ENCODE measurements at regions not wholly inside any gene's neighbourhood (a gene's known extent, or its start where the extent isn't known, plus 50 kb on each side); places are given as distances from the start of the nearest gene placed in this dataset.
A peak's percentile ranks its signal among the peaks of the same experiment; 100 is the strongest.
"Not testable (repeated sequence)": the region's sequence is repeated elsewhere in the genome, so short reads cannot be mapped to it uniquely, and the experiment has no call there.

DNA sequence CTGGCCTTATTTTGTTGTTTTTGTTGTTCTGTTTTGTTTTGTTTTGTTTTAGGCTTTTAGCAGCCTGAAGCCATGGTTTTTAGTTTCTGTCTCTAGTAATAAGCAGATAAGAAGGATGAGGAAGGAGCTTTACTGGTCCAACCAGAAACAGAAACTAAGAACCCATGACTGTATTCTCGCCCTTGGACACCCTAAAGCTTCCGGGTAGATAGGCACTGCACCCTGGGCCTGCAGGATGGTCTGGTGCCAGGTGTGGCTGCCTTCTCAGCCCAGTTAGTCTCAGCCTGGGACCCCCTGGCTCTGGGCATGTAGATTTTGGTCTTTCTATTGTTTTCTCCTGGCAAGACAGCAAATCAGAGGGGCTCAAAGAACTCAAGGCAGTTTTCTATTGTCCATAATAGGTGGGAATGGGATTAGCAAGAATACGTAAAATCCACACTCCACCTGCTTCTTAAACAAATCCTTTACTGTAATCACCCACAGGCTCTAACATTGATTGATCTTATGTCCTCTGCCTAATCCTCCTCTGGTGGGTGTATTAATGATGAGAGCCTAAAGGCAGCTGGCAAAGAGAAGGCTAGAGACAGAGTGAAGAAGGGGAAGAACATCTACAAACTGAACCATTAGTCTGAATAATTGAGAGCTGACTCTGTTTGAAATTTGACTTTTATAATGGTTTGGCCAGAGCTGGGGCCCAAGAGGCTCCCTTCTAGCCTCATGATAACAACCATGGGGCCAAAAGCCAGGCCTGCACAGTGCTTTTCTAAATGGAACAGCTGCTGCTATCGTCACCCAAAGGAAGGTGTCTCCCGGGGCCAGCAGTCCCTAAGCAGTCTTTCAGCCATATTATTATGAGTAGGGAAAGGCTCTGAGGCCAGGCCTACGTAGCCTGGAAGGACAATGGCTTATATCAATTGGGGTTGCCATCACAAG is 106.8 kb upstream of the ATP1A1 start:
- no peak for DNase-seq

DNA sequence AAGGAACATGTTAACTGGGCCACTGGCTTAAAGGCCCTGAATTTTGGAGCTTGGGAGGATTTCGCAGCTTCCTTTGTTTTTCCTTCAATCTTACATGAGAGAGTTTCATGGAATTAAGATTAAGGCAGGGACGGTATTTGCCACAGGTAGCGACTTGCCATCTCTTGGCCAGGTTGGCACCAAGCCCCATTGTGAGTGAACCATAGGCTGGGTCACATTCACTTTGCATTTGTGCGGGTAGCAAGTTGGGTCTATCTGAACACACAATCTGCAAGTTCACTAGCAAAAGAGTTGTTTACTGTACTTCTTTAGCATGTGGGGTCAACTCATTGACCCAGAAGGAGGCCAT is 106.2 kb upstream of the ATP1A1 start:
- no peak for DNase-seq

DNA sequence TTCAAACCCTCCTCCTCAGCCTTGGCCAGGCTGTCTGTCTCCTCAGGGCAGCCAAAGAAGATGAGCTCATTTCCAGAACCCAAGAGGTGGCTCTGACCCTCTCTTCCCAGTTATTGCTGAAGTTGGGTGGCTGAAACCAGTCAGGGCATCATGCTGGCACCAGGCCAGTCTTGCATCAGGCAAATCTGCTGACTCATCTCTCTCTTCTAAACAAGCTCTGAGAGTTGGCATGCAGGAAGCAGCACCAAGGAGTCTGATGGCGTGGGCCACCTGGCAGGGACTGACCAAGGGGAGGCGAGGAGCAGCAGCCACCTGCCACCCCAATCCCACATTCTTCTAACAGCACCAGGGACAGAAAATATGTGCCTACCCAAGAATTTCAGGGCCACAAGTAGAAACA is 104.8 kb upstream of the ATP1A1 start:
- DNase-seq = peak; percentile 85

DNA sequence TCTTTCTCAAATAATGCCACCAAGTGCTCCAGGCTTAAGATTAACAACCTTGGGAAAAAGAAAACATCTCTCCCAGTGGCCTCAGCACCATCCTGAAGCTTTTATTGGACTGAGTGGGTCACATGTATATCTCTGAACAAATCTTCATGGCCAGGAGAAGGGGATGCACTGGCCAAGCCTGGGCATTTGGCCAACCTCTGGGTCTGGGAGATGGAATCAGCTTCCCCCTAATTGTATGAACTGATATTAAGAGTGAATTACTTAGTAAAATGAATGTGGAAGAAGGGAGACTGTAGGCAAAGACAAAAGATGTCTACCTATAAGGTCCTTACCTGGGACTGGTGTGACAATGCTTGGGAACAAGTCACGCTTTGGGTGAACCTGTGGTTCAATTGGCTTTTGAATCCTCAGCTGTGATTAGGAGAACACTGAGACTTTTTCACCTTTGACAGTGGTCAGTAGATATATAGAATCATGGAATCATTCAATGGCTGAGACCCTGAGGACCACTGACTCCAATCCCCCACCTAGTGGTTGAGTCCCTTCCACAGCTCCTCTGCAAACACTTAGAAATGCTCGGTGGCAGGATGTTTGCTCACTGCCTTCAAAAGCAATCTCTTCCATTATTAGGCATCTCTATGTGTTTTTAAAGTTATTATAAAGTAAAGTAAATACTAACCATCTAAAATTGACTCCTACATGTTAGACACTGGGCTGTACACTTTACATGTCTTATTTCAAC is 102.6 kb upstream of the ATP1A1 start:
- DNase-seq = no peak

DNA sequence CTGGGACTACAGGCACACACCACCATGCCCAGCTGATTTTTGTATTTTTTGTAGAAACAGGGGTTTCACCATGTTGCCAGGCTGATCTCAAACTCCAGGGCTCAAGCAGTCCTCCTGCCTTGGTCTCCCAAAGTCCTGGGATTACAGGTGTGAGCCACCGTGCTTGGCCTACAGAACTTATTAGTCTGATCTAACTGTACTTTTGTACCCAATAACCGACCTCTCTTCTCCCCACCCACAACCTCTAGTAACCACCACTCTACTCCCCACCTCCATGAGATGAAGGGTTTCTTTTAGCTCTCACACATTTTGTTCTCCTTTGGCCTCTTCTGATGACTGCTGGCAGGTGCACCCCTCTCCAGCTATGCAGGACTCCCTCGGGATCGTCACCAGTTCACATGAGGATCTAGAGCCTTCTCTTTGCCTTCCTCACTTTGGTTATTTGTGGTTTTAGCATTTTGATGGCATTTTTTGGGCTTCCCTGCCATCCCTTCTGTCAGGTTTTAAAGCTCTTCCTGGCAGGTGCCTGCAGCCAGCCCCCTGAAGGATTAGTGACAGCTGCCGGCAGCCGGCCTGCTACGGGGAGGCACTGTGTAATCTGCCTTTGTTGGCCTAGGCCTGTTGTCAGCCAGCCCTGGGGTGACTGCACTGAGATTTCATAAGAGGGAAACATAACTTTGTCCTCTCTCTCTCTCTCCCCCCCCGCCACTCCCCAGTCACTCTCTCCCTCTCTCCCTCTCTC is 99.8 kb upstream of the ATP1A1 start:
- no peak for DNase-seq

DNA sequence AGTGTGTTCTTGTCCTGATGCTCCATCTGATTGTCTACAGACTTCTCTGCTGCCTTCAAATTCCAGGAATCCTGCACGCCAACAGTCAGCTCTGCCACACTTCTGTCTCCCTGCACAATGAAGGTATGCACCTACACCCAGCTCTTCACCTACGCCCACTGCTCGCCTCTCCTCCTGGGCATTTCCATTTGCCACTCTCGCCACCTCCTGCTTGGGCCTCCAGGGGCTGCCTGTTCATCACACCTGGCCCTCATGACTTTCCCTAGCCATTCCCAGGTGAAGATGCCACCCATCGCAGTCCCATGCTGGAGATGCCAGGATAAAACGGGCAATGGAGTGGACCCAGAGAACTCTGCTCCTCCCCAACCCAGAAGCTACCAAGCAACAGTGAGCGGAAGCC is 96.5 kb upstream of the ATP1A1 start:
- DNase-seq = no peak

DNA sequence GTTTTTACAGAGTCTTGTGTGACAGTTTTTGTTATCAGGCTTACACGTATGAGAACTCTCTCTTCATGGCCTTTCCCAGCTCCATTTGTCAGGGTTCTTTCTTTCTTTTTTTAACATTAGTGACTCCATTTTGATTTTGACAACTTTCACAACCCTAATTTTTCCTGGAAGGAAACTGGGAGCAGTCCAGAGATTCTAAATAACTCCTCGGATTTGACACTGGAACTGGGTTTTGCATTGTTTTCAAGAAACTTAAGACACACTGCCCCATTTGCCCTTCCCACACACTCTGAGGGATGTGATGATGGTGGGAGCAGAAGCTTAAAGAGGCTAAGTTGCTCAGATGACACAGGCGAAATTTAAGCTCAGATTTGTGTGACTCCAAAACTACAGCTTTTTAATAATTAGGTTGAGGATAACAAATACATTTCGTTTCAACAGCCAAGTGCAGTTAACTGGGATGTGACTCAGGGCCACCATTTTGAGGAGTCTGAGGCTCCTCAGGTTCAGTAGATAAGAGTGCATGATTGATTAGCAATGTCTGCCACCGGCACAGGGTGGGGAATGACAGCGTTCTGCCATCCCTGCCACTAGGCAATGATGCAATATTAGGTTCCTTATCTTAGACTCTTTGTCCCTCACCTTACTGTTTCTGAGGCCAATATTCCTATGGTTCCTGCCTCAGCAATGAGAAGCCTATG is 95.1 kb upstream of the ATP1A1 start:
- peak; percentile 18 for DNase-seq

DNA sequence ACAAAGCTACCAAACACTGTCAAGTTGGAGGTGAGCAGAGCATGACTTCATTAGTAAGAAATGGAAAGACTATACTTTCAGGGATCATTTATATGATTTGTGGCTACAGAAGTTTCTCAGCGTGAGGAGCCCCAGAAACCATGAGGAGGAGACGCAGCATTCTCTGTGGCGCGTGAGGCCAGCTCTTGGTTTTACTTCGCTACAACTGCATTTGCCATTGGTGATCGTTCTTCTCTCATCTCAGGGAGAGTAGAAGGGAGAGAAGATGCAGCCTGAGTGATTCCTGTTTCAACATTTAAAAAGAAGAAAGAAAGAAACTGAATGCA is 94.5 kb upstream of the ATP1A1 start:
- DNase-seq = no peak

DNA sequence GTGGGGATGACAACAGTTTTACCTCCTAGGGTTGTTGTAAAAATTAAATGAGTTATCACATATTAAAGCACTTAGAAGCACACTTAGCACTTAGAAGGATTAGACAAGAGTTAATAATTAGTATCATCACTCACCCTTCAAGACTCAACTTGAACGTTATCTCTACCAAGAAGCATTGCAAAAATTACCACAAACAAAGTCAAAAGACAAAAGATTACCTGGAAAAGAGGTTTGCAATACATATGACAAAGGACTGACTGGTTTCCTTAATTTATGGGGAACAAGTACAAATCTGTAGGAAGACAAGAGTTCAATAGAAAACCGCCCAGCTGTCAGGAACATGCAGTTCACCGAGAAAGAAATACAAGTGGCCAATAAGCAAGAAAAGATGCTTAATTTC is 93.3 kb upstream of the ATP1A1 start:
- peak; percentile 27 for DNase-seq

DNA sequence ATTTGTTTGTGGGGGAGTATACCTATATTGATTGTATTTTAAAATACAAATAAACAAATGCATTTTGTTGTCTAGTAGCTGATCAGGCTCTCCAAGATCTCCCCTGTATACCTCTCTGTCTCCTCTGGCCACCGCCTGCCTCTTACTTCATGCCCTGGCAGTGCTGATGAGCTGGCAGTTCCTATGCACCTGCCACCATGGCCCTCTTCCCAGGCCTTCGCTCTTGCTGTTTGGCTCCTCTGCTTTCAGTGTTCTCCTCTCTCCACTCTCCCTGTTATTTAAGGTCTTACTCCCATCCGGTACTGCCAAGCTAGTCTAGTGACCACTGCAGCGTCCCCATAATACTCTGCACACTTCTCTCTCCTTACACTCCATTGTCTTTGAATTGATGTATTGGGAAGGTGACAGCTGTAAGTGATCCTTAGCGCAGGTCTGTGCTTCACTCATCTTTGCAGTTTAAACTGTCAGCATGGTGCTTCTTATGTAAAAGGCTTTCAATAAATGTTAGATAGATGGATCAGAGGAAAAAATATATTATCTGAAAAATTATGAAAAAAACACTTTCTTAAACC is 88.1 kb upstream of the ATP1A1 start:
- DNase-seq = no peak

DNA sequence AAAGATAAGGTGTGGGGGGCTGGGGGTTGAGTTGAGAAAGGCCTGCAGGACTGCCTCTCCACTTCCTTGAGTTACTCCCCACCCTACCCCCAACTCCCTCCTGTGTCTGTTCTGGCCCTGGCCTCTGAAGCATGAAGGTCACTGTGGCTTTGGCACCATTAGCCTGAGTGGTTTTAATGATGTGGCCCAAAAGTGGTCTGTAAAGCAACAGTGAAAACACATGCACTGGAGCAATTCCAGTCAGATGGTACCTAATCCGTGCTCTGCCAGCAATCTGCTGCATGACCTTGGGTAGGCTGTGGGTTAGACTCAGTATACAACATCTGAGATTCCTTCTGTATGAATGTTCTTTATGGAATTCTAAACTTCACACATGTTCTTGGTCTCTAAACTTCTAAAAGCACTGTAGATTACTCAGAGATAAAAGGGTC is 86.5 kb upstream of the ATP1A1 start:
- no peak for DNase-seq

DNA sequence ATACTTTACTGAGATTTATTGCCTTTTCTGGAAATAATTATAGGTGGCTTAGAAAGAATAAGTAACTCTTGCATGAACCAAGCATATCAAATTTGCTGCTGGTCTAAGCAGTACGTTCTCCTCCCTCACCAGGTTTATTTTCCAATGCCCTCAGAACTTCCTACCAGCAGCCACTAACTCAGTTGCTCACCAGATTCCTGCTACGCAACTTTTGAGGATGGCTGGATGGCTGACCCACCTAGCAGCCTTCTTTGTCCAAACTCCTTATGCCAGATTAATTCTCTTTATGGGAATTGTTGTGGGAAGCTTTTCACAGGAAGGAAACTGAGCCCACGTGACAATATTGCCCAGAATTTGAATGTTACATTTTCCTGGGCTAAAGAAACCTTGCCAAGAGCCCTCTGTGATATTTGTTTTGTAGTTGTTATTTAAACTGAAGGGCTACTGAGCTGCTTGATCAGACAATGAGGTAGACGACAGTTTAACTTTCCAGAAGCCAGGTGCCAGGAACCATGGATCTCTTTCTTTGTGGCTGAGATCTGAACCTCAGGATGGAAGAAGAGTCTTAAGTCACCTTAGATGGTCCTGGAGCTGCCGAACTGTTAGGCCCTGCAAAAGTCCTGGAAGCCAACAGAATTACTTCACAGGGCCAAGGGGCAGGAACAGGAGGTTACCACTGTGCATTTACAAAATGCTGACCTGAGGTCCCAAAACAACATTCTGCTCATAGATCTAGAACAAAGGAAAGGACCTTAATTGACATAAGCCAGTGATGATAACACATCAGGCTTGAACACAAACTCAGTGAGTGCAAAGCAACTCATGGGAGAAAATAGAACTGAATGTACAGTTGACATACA is 85.5 kb upstream of the ATP1A1 start:
- no peak for DNase-seq

DNA sequence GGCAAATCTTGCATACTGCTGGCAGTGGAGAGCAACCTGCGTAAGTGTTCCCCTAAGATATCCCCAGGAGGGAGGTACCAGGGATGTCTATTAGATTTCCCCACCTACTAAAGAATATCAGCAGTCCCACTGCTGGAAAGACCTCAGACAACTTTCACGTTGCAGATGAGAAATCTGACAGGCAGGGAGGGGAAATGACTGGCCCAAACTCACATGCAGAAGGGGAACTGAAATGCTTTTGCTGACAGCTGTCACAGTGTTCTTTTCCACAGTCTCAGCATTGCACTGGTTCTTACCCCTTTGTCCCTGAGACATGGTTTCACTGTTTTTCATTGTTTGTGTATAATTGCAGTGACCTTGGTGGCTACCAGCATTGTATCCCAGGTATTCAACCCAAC is 84.8 kb upstream of the ATP1A1 start:
- DNase-seq = peak; percentile 12

DNA sequence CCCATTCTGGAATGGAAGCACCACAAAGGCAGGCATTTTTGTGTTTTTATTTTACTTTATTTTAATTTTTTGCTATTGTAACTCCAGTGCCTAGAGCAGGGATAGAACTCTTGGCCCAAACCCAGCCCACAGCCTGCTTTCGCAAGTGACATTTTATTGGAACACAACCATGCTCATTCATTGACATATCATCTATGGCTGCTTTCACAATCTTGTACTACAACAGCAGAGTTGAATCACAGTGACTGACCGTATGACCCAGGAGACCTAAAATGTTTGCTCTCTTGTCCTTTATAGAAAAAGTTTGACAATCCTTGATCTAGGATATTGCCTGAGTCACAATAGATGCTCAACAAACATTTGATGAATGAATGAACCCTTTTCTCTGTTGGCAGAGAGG is 83.9 kb upstream of the ATP1A1 start:
- no peak for DNase-seq

DNA sequence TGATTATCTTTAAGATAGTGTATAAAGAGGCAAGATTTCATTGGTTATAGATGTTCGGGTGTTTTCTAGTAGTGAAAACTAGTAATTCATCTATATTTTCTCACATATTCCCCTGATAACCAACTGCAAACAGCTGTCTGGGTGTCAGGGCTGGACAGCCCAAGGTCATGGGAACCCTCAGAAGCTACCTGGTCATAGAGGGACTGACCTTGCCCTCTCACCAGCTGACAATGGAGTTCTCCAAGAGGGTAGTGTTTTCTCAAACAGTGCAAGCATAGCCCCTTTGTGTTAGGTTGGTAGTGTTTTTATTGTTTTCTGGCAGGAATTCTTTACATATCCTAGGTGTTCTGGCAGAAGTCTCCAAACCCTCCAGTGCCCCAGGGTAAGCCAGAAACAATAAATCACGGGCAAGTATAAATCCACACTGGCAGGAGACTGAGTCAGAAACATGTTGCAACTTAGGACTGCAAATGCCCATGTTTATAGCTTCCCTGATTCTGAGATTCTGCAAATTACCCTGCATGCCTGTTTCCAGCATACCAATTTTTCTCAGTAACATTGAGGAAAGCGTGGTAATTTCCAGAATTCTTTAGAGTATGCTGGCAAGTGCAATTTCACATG is 82.8 kb upstream of the ATP1A1 start:
- DNase-seq = no peak

DNA sequence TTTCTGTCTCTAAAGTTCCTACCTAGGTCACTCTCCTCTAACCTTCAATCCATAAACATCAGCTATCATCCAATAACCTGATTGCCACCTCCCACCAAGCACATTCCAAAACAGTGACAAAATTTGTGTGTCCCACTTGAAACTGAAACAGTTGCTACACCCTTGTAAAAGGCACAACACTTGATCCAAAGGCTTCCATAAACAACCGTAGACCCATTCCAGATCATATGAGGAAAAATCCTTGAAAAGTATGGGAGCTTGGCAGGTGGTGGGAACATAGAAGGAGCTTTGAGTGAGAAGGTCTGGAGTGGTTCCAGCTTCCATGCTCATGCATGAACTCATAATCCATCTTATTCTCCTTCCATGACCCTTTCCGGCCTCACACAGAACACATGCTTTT is 82.0 kb upstream of the ATP1A1 start:
- DNase-seq = no peak

DNA sequence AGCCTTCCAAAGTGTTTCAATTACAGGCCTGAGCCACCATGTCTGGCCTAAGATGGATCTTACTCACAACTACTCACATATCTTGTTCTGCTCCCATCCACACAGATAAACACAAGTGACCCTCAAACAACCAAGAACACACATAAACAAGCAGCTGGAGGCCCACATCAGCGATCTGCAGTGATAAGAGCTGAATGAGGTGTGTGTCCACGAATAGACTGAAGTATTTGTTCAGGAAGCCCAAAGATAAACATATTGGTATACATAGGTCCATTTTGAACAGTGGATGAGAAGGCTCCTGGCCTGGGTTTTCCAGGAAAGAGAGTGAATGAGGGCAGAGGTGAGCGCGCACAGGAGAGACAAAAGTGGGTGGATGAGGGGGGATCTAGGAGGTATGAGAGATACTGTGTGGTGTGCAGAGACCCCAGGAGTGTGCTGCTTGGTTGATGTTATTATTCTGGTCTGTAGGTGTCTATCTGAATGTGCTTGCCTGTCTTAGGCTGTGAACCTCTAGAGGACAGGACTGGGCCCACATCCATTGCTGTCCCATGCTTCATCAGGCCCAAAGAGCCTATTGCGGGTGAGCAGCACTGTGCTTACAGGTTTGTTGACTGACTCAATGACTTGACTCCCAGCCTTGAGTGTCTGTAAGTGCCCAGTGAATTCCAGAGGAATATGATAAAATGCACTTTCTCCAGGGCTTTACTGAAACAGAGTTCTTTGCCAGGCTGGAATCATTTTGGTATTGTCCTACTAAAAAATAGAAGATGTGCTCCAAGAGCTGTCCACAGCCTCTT is 79.9 kb upstream of the ATP1A1 start:
- DNase-seq = no peak

DNA sequence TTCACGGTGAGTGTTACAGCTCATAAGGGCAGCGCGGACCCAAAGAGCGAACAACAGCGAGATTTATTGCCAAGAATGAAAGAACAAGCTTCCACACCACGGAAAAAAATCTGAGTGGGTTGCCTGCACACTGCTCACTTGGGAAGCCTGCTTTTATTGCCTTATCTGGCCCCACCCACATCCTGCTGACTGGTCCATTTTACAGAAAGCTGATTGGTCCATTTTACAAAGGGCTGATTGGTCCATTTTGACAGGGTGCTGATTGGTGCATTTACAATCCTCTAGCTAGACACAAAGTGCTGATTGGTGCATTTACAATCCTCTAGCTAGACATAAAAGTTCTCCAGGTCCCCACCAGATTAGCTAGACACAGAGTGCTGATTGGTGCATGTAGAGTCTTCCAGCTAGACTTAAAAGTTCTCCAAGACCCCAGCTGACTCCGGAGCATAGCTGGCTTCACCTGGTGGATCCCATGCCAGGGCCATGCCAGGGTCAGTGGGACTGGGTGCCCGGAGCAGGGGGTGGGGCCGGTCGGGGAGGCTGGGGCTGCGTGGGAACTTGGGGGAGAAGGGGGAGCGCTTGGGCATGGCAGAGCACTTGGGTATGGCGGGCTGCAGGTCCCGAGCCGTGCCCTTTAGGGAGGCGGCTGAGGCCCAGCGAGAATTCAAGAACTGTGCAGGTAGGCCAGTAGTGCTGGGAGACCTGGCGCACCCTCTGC is 75.4 kb upstream of the ATP1A1 start:
- DNase-seq = no peak

DNA sequence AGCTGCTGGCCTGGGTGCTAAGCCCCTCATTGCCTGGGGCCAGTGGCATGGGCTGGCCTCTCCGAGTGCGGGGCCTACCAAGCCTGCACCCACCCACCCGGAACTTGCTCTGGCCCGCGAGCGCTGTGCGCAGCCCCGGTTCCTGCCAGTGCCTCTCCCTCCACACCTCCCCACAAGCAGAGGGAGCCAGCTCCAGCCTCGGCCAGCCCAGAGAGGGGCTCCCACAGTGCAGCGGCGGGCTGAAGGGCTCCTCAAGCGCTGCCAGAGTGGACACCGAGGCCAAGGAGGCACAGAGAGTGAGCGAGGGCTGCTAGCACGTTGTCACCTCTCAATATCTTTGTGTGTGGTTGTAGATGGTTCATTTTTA is 74.8 kb upstream of the ATP1A1 start:
- not testable (repeated sequence) for DNase-seq

DNA sequence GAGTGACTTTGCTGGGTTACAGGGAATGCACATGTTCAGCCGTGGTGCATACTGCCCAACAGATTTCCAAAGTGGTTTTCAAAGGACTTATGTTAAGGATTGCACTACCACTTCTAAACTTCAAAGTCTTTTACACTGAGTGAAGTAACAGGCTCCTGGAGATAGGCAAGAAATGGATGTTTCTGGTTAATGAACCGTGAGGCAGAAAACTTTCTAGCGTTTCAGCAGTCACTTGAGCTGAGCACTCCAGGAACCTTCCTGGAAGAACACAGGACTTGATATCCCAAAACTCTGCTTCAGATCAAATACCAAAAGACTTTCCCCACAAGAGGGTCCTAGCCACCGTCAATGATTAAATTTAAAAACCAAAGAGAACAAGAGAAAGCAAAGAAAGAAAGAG is 74.3 kb upstream of the ATP1A1 start:
- DNase-seq = no peak

All from hematopoietic multipotent progenitor cell treated with erythropoietin and hydrocortisone succinate and interleukin-3 and kit ligand, for 6 days (in vitro differentiated cells).